DOHH2 (cell line): ENCODE measurements at regions not wholly inside any gene's neighbourhood (a gene's known extent, or its start where the extent isn't known, plus 50 kb on each side); places are given as distances from the start of the nearest gene placed in this dataset.

Experiments
- CTCF ChIP-seq: fragments of 200-600 bp; sonication (generic); IDR thresholded peaks from one replicate; pipeline ENCODE4 v1.5.1; 2014; ENCODE audit warnings: antibody characterized with exemption, mild to moderate bottlenecking, low read depth, low read length; ENCODE audit not compliant: poor library complexity, severe bottlenecking
- EZH2phosphoT487 ChIP-seq: fragments of 200-600 bp; sonication (generic); IDR thresholded peaks from 2 replicates; pipeline ENCODE4 v1.6.1; 2017; ENCODE audit warnings: borderline replicate concordance, mild to moderate bottlenecking, antibody characterized with exemption, low read length, moderate library complexity, mixed read lengths

- TF ChIP-seq CTCF: no peak
- no peak for TF ChIP-seq EZH2phosphoT487
Measured at GRCh38 chr18:54506516-54507261, 84.4 kb upstream of the DYNAP start.
